ENCODE measurements at regions not wholly inside any gene's neighbourhood (a gene's known extent, or its start where the extent isn't known, plus 50 kb on each side); places are given as distances from the start of the nearest gene placed in this dataset.

DNA sequence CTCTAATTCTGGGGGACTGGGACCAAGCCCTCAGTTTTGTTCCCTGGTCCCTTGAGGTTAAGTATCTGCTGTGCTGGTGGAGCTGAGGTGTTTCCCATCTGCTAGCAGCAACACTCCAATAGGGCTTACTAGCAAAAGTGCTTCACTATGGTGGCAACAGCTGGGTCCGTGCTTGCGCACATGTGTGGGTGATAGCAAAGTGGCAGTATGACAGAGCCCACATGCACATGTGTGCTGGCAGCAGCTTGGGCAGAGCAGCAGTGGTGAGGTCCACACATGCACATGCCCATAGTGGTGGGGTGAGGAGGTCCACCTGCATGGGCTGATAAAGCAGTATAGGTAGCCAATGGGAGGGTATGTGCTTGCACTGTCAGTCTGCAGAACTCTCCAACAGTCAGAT is 1723.7 kb downstream of the SUCLG1 start:
- TF ChIP-seq Cebpa-rat (IDR thresholded peaks at IDR 0.05), result no peak
- no peak overlapping the region for H3K4me2 ChIP-seq
- H3K27me3 ChIP-seq, result no peaks in the 10 kb centered on the region
- no peaks in the 10 kb centered on the region for H4K20me1 ChIP-seq
- no peak overlapping the region for H3K27ac ChIP-seq
- no peaks in the 10 kb centered on the region for H3K36me3 ChIP-seq
- H3K9me3 ChIP-seq, result no peaks in the 10 kb centered on the region
- peaks cover 9% of the 10 kb centered on the region for H3K4me1 ChIP-seq
- H3K9ac ChIP-seq, result no peak overlapping the region
- no peak overlapping the region for H3K4me3 ChIP-seq

- Histone ChIP-seq H3K4me3 (no peak overlapping the region), H3K4me2 (no peak overlapping the region), H3K27ac (no peak overlapping the region), H3K9ac (no peak overlapping the region), H3K9me3 (no peaks in the 10 kb centered on the region), H3K27me3 (no peaks in the 10 kb centered on the region), H3K4me1 (no peaks in the 10 kb centered on the region), H3K36me3 (no peaks in the 10 kb centered on the region), H4K20me1 (no peaks in the 10 kb centered on the region)
- no peak for TF ChIP-seq Cebpa-rat (IDR thresholded peaks at IDR 0.05)
These were observed 1727.3 kb downstream of the SUCLG1 start for GRCh38 chr2:82731824-82732223.

DNA sequence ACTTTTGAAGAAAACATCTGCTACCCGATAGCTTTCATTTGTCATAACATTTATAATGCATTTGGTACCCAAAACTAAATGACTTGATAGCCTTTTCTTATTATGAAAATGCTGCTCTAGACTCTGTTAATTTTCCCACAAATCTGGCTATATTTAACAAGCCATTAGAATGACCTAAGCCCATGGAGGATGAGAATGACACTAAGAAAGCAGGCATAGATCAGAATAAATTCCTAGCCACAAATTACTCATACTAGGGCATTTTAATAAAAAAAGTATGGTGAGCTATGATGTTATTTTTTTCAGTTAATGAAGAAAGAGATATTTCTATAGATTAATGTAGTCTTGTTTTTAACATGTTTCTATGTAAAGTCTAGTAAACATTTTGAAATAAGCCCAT is 1728.3 kb downstream of the SUCLG1 start:
- Histone ChIP-seq H3K9ac (no peak overlapping the region), H3K4me1 (no peaks in the 10 kb centered on the region), H4K20me1 (no peaks in the 10 kb centered on the region), H3K4me3 (no peak overlapping the region), H3K4me2 (no peak overlapping the region), H3K36me3 (no peaks in the 10 kb centered on the region), H3K9me3 (no peaks in the 10 kb centered on the region), H3K27me3 (no peaks in the 10 kb centered on the region), H3K27ac (no peak overlapping the region)
- TF ChIP-seq Cebpa-rat (IDR thresholded peaks at IDR 0.05), result no peak

GRCh38 chr2:82728090-82728489 is 1731.0 kb downstream of the SUCLG1 start:
- Histone ChIP-seq H3K4me3 (no peak overlapping the region), H3K9ac (no peak overlapping the region), H3K27me3 (no peaks in the 10 kb centered on the region), H3K4me1 (no peaks in the 10 kb centered on the region), H3K36me3 (no peaks in the 10 kb centered on the region), H3K4me2 (no peak overlapping the region), H3K9me3 (no peaks in the 10 kb centered on the region), H3K27ac (no peak overlapping the region), H4K20me1 (no peaks in the 10 kb centered on the region)
- no peak for TF ChIP-seq Cebpa-rat (IDR thresholded peaks at IDR 0.05)

GRCh38 chr2:82708681-82709080 is 1750.4 kb downstream of the SUCLG1 start:
- no peak overlapping the region for H3K9ac ChIP-seq
- H3K4me1 ChIP-seq, result no peaks in the 10 kb centered on the region
- no peak overlapping the region for H3K27ac ChIP-seq
- H3K36me3 ChIP-seq, result no peaks in the 10 kb centered on the region
- H3K9me3 ChIP-seq, result no peaks in the 10 kb centered on the region
- TF ChIP-seq Cebpa-rat (IDR thresholded peaks at IDR 0.05), result no peak
- no peak overlapping the region for H3K4me3 ChIP-seq
- H3K27me3 ChIP-seq, result no peaks in the 10 kb centered on the region
- H3K4me2 ChIP-seq, result no peak overlapping the region
- no peaks in the 10 kb centered on the region for H4K20me1 ChIP-seq

GRCh38 chr2:82697231-82697630 is 1761.8 kb downstream of the SUCLG1 start:
- H3K4me2 ChIP-seq, result no peak overlapping the region
- H4K20me1 ChIP-seq, result no peaks in the 10 kb centered on the region
- no peaks in the 10 kb centered on the region for H3K4me1 ChIP-seq
- H3K9ac ChIP-seq, result no peak overlapping the region
- H3K36me3 ChIP-seq, result no peaks in the 10 kb centered on the region
- H3K27ac ChIP-seq, result no peak overlapping the region
- H3K9me3 ChIP-seq, result no peaks in the 10 kb centered on the region
- H3K27me3 ChIP-seq, result no peaks in the 10 kb centered on the region
- no peak overlapping the region for H3K4me3 ChIP-seq
- TF ChIP-seq Cebpa-rat (IDR thresholded peaks at IDR 0.05), result no peak

- H3K27me3 ChIP-seq, result no peaks in the 10 kb centered on the region
- H4K20me1 ChIP-seq, result no peaks in the 10 kb centered on the region
- H3K27ac ChIP-seq, result no peak overlapping the region
- H3K36me3 ChIP-seq, result no peaks in the 10 kb centered on the region
- H3K4me2 ChIP-seq, result no peak overlapping the region
- no peak overlapping the region for H3K4me3 ChIP-seq
- no peak overlapping the region for H3K9ac ChIP-seq
- TF ChIP-seq Cebpa-rat (IDR thresholded peaks at IDR 0.05), result no peak
- H3K9me3 ChIP-seq, result no peaks in the 10 kb centered on the region
- H3K4me1 ChIP-seq, result peaks cover 9% of the 10 kb centered on the region
These were observed 1764.6 kb downstream of the SUCLG1 start for GRCh38 chr2:82694431-82694830.

GRCh38 chr2:82690757-82691411 is 1768.2 kb downstream of the SUCLG1 start:
- H3K4me2 ChIP-seq, result peak overlapping the region; percentile 15
- no peak overlapping the region for H3K4me3 ChIP-seq
- H3K36me3 ChIP-seq, result no peaks in the 10 kb centered on the region
- H3K4me1 ChIP-seq, result peaks cover 9% of the 10 kb centered on the region
- H3K9ac ChIP-seq, result no peak overlapping the region
- no peaks in the 10 kb centered on the region for H3K27me3 ChIP-seq
- no peaks in the 10 kb centered on the region for H4K20me1 ChIP-seq
- H3K9me3 ChIP-seq, result no peaks in the 10 kb centered on the region
- no peak for TF ChIP-seq Cebpa-rat (IDR thresholded peaks at IDR 0.05)
- H3K27ac ChIP-seq, result no peak overlapping the region

DNA sequence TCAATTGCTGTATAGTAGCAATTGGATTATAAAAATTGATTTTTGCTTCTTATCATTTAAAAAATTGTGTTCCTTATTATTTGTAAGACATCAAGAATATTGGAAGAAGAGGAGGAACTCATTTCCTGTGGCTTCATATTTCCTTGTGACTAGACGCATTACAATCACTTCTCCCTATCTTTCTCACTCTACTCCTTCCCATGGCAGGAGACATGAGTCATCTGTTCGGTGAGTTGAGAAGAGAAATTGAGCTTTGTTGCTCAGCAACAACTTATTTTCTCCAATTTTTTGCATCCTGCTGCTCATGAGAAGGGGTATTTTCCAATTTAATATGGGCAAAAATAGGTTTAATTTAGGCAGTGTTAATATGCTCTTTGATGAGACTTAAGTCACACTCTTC is 1783.9 kb downstream of the SUCLG1 start:
- Histone ChIP-seq H3K27me3 (no peaks in the 10 kb centered on the region), H3K9ac (no peak overlapping the region), H3K4me3 (no peak overlapping the region), H3K27ac (no peak overlapping the region), H3K36me3 (no peaks in the 10 kb centered on the region), H3K9me3 (no peaks in the 10 kb centered on the region), H3K4me2 (no peak overlapping the region), H4K20me1 (no peaks in the 10 kb centered on the region), H3K4me1 (no peaks in the 10 kb centered on the region)
- TF ChIP-seq Cebpa-rat (IDR thresholded peaks at IDR 0.05), result no peak

DNA sequence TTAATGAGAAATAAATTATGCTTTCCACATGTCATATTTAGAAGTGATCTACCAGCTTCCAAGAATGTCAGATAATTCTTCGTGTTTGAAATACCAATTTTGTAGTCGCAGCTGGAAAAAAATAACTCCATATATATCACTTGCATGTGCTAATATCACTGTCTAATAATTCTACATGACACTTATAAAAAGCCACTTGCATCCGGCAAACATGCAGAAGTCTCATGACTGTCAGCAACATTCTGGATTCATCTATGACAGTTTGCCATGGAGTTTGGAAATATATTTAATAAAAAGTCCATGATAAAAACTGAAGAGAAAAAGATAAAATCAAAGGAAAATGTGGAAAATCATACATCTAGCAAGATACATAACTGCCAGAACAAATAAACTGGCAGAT is 1784.4 kb downstream of the SUCLG1 start:
- no peaks in the 10 kb centered on the region for H3K9me3 ChIP-seq
- no peak for TF ChIP-seq Cebpa-rat (IDR thresholded peaks at IDR 0.05)

GRCh38 chr2:82667491-82667890 is 1791.6 kb downstream of the SUCLG1 start:
- Histone ChIP-seq H3K9ac (no peak overlapping the region), H3K4me1 (no peaks in the 10 kb centered on the region), H3K4me2 (no peak overlapping the region), H3K4me3 (no peak overlapping the region), H3K27me3 (no peaks in the 10 kb centered on the region), H3K27ac (no peak overlapping the region), H3K9me3 (no peaks in the 10 kb centered on the region), H4K20me1 (no peaks in the 10 kb centered on the region), H3K36me3 (no peaks in the 10 kb centered on the region)
- no peak for TF ChIP-seq Cebpa-rat (IDR thresholded peaks at IDR 0.05)

More for the DNA sequence above, 1784.4 kb downstream of the SUCLG1 start:
- Histone ChIP-seq H3K4me2 (no peak overlapping the region), H3K27me3 (no peaks in the 10 kb centered on the region), H3K4me1 (no peaks in the 10 kb centered on the region), H3K36me3 (no peaks in the 10 kb centered on the region), H3K27ac (no peak overlapping the region), H3K4me3 (no peak overlapping the region), H4K20me1 (no peaks in the 10 kb centered on the region), H3K9ac (no peak overlapping the region)
